Uterus (tissue), 3 donors: ENCODE measurements at regions not wholly inside any gene's neighbourhood (a gene's known extent, or its start where the extent isn't known, plus 50 kb on each side); places are given as distances from the start of the nearest gene placed in this dataset.
A peak's percentile ranks its signal among the peaks of the same experiment; 100 is the strongest.

ENCODE experiments used
- DNase-seq, 2 donors: peaks; one replicate each; pipeline ENCODE4 v3.0.0-alpha.2; 2019 to 2020
- H3K27ac ChIP-seq, 2 donors: fragments of 200-600 bp; sonication (generic); 1 replicate in 1 of 2; 2 replicates in 1 of 2; pipeline ENCODE4 v1.5.1; 2016 to 2018
- H3K27me3 ChIP-seq, 2 donors: fragments of 200-600 bp; sonication (generic); one replicate each; pipeline ENCODE4 v1.5.1; 2018 to 2019; ENCODE audit warnings: control low read depth in 1 of 2
- H3K36me3 ChIP-seq, 2 donors: fragments of 200-600 bp; sonication (generic); one replicate each; pipeline ENCODE4 v1.5.1; 2019; ENCODE audit warnings: control low read depth in 1 of 2
- H3K4me1 ChIP-seq, 2 donors: fragments of 200-600 bp; sonication (generic); one replicate each; pipeline ENCODE4 v1.5.1; 2018 to 2019; ENCODE audit warnings: control low read depth in 1 of 2
- H3K4me3 ChIP-seq, 2 donors: fragments of 200-600 bp; sonication (generic); 1 replicate in 1 of 2; 2 replicates in 1 of 2; pipeline ENCODE4 v1.5.1; 2018 to 2019; ENCODE audit warnings: mild to moderate bottlenecking in 1 of 2
- H3K9me3 ChIP-seq, 2 donors: fragments of 200-600 bp; sonication (generic); one replicate each; pipeline ENCODE4 v1.5.1; 2019; ENCODE audit warnings: control low read depth in 1 of 2
- POLR2A ChIP-seq, 2 donors: fragments of 450-650 bp; IDR thresholded peaks; one replicate each; pipeline ENCODE4 v1.6.1; 2016; ENCODE audit warnings: antibody characterized with exemption in 2 of 2, mild to moderate bottlenecking in 1 of 2, moderate library complexity in 1 of 2
- intact Hi-C: fragments of 100-400 bp; cut with DNase I; formaldehyde crosslinking; loops from one replicate; pipeline ENCODE4 v1.15.1; 2023; ENCODE audit warnings: low total_unique reads
- TF ChIP-seq, protein P1 (sequence below), 4 experiments: fragments of 200-600 bp in 2 of 4; fragments of 450-650 bp in 2 of 4; sonication (generic) in 2 of 4; IDR thresholded peaks; one replicate each; pipeline ENCODE4 v1.5.1; 2016 to 2019; ENCODE audit warnings: antibody characterized with exemption in 4 of 4, mild to moderate bottlenecking in 2 of 4, moderate library complexity in 1 of 4
- donor health status: DM: yes; HTN: yes; CAD: no.

DNA sequence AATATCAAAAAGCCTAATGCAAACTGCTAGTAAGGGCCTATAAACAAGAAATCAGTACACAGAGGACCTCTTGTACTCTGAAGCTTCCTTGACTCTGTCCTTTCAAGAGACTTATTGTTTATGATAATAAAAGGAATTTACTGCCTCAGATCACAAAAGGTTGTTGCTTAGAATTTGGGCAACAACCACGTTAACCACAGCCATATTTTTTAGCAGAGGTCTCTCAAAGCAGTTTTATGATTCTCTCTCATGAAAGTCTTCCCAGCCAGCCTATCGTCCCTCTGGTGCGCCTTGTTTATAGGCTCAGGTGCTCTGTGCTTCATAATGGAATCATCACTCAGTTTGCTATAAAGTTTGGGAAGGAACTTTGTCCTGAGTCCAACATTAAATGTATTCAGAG lies 270.6 kb downstream of the RCHY1 start:
- Histone ChIP-seq H3K27ac (peak overlapping the region; percentile 32 to 83), H3K27me3 (no peaks in the 10 kb centered on the region), H3K9me3 (no peaks in the 10 kb centered on the region), H3K4me1 (no peaks in the 10 kb centered on the region), H3K4me3 (no peak overlapping the region), H3K36me3 (no peaks in the 10 kb centered on the region)
- TF ChIP-seq POLR2A (IDR thresholded peaks at IDR 0.05), result no peak
- TF ChIP-seq, protein P1, sequence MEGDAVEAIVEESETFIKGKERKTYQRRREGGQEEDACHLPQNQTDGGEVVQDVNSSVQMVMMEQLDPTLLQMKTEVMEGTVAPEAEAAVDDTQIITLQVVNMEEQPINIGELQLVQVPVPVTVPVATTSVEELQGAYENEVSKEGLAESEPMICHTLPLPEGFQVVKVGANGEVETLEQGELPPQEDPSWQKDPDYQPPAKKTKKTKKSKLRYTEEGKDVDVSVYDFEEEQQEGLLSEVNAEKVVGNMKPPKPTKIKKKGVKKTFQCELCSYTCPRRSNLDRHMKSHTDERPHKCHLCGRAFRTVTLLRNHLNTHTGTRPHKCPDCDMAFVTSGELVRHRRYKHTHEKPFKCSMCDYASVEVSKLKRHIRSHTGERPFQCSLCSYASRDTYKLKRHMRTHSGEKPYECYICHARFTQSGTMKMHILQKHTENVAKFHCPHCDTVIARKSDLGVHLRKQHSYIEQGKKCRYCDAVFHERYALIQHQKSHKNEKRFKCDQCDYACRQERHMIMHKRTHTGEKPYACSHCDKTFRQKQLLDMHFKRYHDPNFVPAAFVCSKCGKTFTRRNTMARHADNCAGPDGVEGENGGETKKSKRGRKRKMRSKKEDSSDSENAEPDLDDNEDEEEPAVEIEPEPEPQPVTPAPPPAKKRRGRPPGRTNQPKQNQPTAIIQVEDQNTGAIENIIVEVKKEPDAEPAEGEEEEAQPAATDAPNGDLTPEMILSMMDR (IDR thresholded peaks at IDR 0.05), result no peak
- peak in 1 of 2 donors; percentile 24 for DNase-seq
- intact Hi-C loops, result no loop called here

DNA sequence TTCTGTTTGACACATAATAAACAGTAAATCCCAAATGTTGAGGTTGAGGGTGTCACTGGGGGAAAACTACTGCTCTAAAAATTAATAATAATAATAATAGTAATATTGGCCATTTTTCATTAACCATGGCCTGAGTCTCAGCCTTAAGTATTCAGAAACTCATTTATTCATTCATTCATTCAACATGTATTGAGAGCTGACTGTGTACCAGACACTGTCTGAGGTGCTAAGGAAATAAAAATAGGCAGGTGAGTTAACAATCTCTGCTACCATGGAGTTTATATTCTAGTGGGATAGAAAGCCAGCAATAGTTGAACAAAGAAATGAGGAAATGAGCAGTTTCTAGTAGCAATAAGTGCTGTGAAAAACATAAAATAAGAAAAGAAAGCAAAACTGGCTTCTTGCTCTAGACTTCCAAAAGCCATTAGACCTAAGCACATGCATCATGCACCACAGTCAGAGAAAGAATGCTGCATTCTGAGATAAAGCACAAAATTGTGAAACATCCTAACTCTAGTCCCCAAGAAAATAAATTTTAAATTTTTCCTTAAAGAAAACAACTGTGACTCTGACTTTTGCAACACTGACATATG lies 278.7 kb downstream of the RCHY1 start:
- Histone ChIP-seq H3K4me1 (no peaks in the 10 kb centered on the region), H3K4me3 (no peak overlapping the region), H3K9me3 (no peaks in the 10 kb centered on the region), H3K27ac (peak overlapping the region in 1 of 2 donors; percentile 16), H3K27me3 (no peaks in the 10 kb centered on the region), H3K36me3 (no peaks in the 10 kb centered on the region)
- intact Hi-C loops, result no loop called here
- no peak for TF ChIP-seq POLR2A (IDR thresholded peaks at IDR 0.05)
- TF ChIP-seq, protein P1 (IDR thresholded peaks at IDR 0.05), result no peak
- no peak for DNase-seq

DNA sequence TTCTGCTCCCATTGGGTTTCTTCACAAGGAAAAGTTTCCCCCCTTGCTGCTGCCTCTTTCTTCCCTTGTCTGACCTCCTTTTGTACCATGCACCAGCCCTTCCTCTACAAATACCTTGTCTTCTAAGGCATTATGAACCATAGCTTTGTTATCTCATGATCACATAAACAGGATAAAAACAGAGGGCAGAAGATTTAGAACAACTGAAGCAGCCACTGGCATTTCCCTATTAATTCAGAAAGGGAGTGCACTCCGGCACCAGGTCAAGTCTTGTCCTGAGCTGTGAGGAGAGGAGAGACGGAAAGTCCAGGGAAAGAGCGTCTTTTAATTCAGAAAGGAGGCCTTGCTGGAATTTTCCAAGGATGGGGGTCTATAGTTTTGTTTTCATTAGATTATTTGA lies 281.7 kb downstream of the RCHY1 start:
- Histone ChIP-seq H3K4me1 (no peaks in the 10 kb centered on the region), H3K9me3 (peaks cover 0 to 4% of the 10 kb centered on the region in 2 donors), H3K36me3 (no peaks in the 10 kb centered on the region), H3K27me3 (no peaks in the 10 kb centered on the region), H3K27ac (peak overlapping the region in 1 of 2 donors; percentile 67), H3K4me3 (no peak overlapping the region)
- DNase-seq, result peak in 1 of 2 donors; percentile 43
- no peak for TF ChIP-seq POLR2A (IDR thresholded peaks at IDR 0.05)
- TF ChIP-seq, protein P1 (IDR thresholded peaks at IDR 0.05), result no peak
- intact Hi-C loops, result no loop called here

DNA sequence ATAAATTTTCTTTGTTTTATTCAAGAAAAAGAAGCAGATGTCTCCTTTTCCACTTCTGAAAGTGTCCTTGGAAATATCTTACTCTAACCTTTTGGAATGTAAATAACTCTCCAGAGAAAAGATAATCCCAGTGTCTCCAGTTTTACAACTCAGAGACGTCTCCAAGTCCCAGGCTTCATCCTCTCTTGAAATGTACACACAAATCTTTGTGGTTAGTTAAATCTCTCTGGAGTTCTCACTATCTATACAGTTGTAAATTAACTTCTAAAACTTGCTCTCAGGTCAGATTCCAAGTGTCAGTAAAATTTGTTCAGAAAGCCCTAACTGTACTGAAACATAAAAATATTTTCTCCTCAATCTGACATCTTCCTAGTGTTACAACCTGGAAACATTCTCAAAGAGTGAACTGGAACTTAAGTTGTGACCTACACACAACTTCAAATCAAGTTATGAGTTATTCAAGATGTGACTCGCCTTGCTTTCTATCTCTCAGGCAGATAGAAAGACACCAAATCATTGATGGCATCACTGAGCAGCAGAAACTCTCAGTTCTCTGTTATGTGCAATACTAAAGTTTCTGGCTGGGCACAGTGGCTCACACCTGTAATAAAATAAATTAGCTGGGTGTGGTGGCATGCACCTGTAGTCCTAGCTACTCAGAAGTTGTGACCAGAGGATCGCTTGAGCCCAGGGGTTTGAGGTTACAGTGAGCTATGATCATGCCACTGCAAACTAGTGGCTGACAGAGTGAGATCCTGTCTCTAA lies 284.2 kb downstream of the RCHY1 start:
- Histone ChIP-seq H3K4me1 (no peaks in the 10 kb centered on the region), H3K9me3 (peaks cover 0 to 6% of the 10 kb centered on the region in 2 donors), H3K27ac (peak overlapping the region in 1 of 2 donors; percentile 56), H3K27me3 (no peaks in the 10 kb centered on the region), H3K36me3 (no peaks in the 10 kb centered on the region), H3K4me3 (no peak overlapping the region)
- DNase-seq, result no peak
- intact Hi-C loops, result no loop called here
- no peak for TF ChIP-seq POLR2A (IDR thresholded peaks at IDR 0.05)
- TF ChIP-seq, protein P1 (IDR thresholded peaks at IDR 0.05), result no peak

DNA sequence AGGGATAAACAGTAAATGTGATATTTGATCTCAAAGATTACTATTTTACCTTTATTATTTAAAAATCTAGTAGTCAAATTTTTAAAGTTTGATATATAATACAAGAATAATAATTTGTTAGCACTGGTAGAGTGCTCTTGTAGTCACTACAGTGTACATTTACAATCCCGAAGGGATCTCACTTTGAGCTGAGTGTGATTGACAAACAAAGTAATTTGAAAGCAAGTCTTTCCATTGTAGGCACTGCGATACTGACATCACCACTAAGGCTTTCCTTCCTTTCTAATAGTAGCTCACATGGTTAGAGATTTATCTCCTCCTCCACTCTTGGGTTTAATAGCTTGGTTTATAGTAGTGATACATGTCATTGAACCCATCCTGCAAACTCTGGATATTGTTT lies 280.6 kb downstream of the PARM1 start:
- no peaks in the 10 kb centered on the region for H3K36me3 ChIP-seq
- no peak for DNase-seq
- no peak overlapping the region for H3K4me3 ChIP-seq
- no peaks in the 10 kb centered on the region for H3K9me3 ChIP-seq
- TF ChIP-seq, protein P1 (IDR thresholded peaks at IDR 0.05), result no peak
- TF ChIP-seq POLR2A (IDR thresholded peaks at IDR 0.05), result no peak
- no peaks in the 10 kb centered on the region for H3K4me1 ChIP-seq
- intact Hi-C loops, result no loop called here
- H3K27ac ChIP-seq, result no peak overlapping the region
- H3K27me3 ChIP-seq, result no peaks in the 10 kb centered on the region
